K562 (cell line): ENCODE measurements at regions not wholly inside any gene's neighbourhood (a gene's known extent, or its start where the extent isn't known, plus 50 kb on each side); places are given as distances from the start of the nearest gene placed in this dataset.

Experiments
- BCL6 ChIP-seq: fragments of 250-450 bp; sonication (Bioruptor Pico); IDR thresholded peaks from 2 replicates; pipeline ENCODE4 v1.4.0; 2020
- CBFB ChIP-seq: sonication (generic); formaldehyde crosslinking; IDR thresholded peaks from 2 replicates; pipeline ENCODE4 v1.4.0; 2020; ENCODE audit warnings: mild to moderate bottlenecking, missing genetic modification reagents
- DDX20 ChIP-seq: fragments of 450-650 bp; IDR thresholded peaks from 2 replicates; pipeline ENCODE4 v1.6.1; 2016; ENCODE audit warnings: missing genetic modification characterization, low read depth, mild to moderate bottlenecking, missing compliant biosample characterization, moderate library complexity
- FOXK2 ChIP-seq, 2 experiments: fragments of 450-650 bp; IDR thresholded peaks in 1 of 2; conservative IDR thresholded peaks in 1 of 2; 2 replicates each; pipeline ENCODE4 v1.6.1; 2016; ENCODE audit warnings: low read depth in 2 of 2, mild to moderate bottlenecking in 1 of 2
- HIVEP1 ChIP-seq: fragments of 250-450 bp; sonication (Bioruptor Pico); IDR thresholded peaks from 2 replicates; pipeline ENCODE4 v1.4.0; 2020; ENCODE audit warnings: mild to moderate bottlenecking
- JUNB ChIP-seq: fragments of 450-650 bp; formaldehyde crosslinking; conservative IDR thresholded peaks from 2 replicates; pipeline ENCODE4 v1.4.0; 2020; ENCODE audit warnings: mild to moderate bottlenecking
- MTA1 ChIP-seq: fragments of 450-650 bp; IDR thresholded peaks from 2 replicates; pipeline ENCODE4 v1.6.1; 2017; ENCODE audit warnings: borderline replicate concordance
- POLR2AphosphoS5 ChIP-seq: IDR thresholded peaks from 2 replicates; pipeline ENCODE4 v1.6.1; 2011; ENCODE audit warnings: mild to moderate bottlenecking, low read depth, low read length, moderate library complexity; ENCODE audit not compliant: control insufficient read depth, insufficient read depth
- POU5F1 ChIP-seq: fragments of 150-350 bp; IDR thresholded peaks from 2 replicates; pipeline ENCODE4 v1.6.1; 2014; ENCODE audit warnings: borderline replicate concordance, low read length, low read depth, mild to moderate bottlenecking; ENCODE audit not compliant: partially characterized antibody
- RCOR1 ChIP-seq, 2 experiments: IDR thresholded peaks; 2 replicates each; pipeline ENCODE4 v1.6.1; 2012; ENCODE audit warnings: low read depth in 2 of 2, low read length in 2 of 2, borderline replicate concordance in 1 of 2, improper control_type of control experiment in 1 of 2
- TSC22D4 ChIP-seq: fragments of 450-650 bp; IDR thresholded peaks from 2 replicates; pipeline ENCODE4 v1.6.1; 2016; ENCODE audit warnings: missing genetic modification characterization, missing biosample characterization, control low read depth
- ZNF165 ChIP-seq: fragments of 250-450 bp; sonication (Bioruptor Pico); IDR thresholded peaks from 2 replicates; pipeline ENCODE4 v1.4.0; 2020; ENCODE audit warnings: borderline replicate concordance
- ZNF282 ChIP-seq: sonication (generic); formaldehyde crosslinking; IDR thresholded peaks from 2 replicates; pipeline ENCODE4 v1.8.1; 2023; ENCODE audit warnings: missing genetic modification reagents
- ZNF347 ChIP-seq: fragments of 450-650 bp; formaldehyde crosslinking; IDR thresholded peaks from 2 replicates; pipeline ENCODE4 v1.4.0; 2020; ENCODE audit warnings: low read depth, mild to moderate bottlenecking, moderate library complexity
- TF ChIP-seq, protein P1 (sequence below): fragments of 450-650 bp; IDR thresholded peaks from 2 replicates; pipeline ENCODE4 v1.6.1; 2017; ENCODE audit warnings: antibody characterized with exemption, mild to moderate bottlenecking
- TF ChIP-seq, protein P2 (sequence below): fragments of 450-650 bp; formaldehyde crosslinking; IDR thresholded peaks from 2 replicates; pipeline ENCODE4 v1.4.0; 2020; ENCODE audit warnings: mild to moderate bottlenecking, moderate library complexity
- TF ChIP-seq, protein P3 (sequence below): fragments of 450-650 bp; conservative IDR thresholded peaks from 2 replicates; pipeline ENCODE4 v1.6.1; 2016; ENCODE audit warnings: missing genetic modification characterization, low read depth, mild to moderate bottlenecking, missing compliant biosample characterization, moderate library complexity
- TF ChIP-seq, protein P4 (sequence below), 2 experiments: fragments of 250-450 bp in 1 of 2; fragments of 450-650 bp in 1 of 2; sonication (Bioruptor Pico) in 1 of 2; IDR thresholded peaks; 2 replicates each; pipeline versions ENCODE4 v1.6.1 to v1.8.0; 2016 to 2021; ENCODE audit warnings: mild to moderate bottlenecking in 2 of 2, moderate library complexity in 2 of 2, missing compliant biosample characterization in 1 of 2, missing genetic modification characterization in 1 of 2
- TF ChIP-seq, protein P5 (sequence below): sonication (generic); formaldehyde crosslinking; IDR thresholded peaks from 2 replicates; pipeline ENCODE4 v1.9.0; 2022; ENCODE audit warnings: mild to moderate bottlenecking, missing genetic modification reagents

DNA sequence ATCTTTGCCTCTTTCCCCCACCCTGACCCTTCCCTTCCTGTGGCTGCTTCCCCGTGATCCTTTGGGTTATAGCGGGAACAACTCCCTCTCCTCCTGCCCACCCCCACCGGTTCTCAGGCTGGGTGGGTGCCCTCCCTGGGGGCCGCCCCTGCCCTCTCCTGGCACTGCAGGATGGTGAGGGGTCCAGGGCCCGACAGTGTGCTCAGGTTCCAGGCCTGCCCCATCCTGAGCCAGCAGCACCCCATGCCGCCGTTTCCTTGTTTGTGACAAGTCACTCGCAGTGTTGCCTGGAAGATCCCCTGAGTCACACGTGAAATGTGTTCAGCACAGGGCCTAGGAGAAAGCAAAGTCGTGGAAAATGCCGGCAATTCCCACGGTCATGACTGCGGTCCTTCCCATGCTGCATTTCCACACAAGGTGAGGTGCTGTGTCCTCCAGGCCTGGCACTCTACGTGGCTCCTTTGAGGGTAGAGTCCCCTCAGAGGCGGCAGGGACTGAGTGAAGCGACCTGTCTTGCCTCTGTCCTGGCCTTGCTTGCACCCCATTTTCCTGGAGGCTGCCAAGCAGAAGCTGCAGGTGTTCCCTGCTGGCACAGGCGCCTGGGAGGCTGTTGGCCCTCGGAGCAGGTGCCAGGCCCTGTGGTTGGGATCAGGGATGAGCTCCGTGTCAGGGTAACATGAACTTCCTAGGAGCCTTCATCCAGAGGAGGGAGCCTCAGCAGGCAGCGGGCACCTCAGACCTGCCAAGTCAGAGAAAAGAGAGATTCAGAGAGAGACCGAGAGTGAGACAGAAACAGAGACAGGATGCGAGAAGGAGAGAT is 80.5 kb upstream of the LINC01488 start (continued):
- TF ChIP-seq, protein P1, sequence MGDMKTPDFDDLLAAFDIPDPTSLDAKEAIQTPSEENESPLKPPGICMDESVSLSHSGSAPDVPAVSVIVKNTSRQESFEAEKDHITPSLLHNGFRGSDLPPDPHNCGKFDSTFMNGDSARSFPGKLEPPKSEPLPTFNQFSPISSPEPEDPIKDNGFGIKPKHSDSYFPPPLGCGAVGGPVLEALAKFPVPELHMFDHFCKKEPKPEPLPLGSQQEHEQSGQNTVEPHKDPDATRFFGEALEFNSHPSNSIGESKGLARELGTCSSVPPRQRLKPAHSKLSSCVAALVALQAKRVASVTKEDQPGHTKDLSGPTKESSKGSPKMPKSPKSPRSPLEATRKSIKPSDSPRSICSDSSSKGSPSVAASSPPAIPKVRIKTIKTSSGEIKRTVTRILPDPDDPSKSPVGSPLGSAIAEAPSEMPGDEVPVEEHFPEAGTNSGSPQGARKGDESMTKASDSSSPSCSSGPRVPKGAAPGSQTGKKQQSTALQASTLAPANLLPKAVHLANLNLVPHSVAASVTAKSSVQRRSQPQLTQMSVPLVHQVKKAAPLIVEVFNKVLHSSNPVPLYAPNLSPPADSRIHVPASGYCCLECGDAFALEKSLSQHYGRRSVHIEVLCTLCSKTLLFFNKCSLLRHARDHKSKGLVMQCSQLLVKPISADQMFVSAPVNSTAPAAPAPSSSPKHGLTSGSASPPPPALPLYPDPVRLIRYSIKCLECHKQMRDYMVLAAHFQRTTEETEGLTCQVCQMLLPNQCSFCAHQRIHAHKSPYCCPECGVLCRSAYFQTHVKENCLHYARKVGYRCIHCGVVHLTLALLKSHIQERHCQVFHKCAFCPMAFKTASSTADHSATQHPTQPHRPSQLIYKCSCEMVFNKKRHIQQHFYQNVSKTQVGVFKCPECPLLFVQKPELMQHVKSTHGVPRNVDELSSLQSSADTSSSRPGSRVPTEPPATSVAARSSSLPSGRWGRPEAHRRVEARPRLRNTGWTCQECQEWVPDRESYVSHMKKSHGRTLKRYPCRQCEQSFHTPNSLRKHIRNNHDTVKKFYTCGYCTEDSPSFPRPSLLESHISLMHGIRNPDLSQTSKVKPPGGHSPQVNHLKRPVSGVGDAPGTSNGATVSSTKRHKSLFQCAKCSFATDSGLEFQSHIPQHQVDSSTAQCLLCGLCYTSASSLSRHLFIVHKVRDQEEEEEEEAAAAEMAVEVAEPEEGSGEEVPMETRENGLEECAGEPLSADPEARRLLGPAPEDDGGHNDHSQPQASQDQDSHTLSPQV = peak; percentile 71
- TF ChIP-seq ZNF165 (CRISPR knock-in tag) (peak; percentile 60; the same call in 1 of the 2 replicates), ZNF282 (no peak), HIVEP1 (CRISPR knock-in tag) (no peak), JUNB (no peak), BCL6 (no peak), ZNF347 (CRISPR knock-in tag) (no peak), MTA1 (no peak), DDX20 (tag) (no peak), RCOR1 (IDR thresholded peaks at IDR 0.05; ENCODE audit: borderline replicate concordance in 1 of 2, low read depth in 2 of 2, low read length in 2 of 2) (no peak), TSC22D4 (tag) (no peak), POLR2AphosphoS5 (no peak), FOXK2 (conservative IDR thresholded peaks at IDR 0.05 in 1 of 2, IDR thresholded peaks at IDR 0.05 in 1 of 2; ENCODE audit: low read depth in 2 of 2) (no peak), POU5F1 (no peak), CBFB (CRISPR knock-in tag) (0 out of 2 replicates have a peak, but pooled peaks have one; percentile 18)
- TF ChIP-seq, protein P2, sequence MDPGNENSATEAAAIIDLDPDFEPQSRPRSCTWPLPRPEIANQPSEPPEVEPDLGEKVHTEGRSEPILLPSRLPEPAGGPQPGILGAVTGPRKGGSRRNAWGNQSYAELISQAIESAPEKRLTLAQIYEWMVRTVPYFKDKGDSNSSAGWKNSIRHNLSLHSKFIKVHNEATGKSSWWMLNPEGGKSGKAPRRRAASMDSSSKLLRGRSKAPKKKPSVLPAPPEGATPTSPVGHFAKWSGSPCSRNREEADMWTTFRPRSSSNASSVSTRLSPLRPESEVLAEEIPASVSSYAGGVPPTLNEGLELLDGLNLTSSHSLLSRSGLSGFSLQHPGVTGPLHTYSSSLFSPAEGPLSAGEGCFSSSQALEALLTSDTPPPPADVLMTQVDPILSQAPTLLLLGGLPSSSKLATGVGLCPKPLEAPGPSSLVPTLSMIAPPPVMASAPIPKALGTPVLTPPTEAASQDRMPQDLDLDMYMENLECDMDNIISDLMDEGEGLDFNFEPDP = 0 out of 2 replicates have a peak, but pooled peaks have one; percentile 35
- TF ChIP-seq, protein P3, sequence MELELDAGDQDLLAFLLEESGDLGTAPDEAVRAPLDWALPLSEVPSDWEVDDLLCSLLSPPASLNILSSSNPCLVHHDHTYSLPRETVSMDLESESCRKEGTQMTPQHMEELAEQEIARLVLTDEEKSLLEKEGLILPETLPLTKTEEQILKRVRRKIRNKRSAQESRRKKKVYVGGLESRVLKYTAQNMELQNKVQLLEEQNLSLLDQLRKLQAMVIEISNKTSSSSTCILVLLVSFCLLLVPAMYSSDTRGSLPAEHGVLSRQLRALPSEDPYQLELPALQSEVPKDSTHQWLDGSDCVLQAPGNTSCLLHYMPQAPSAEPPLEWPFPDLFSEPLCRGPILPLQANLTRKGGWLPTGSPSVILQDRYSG = peak; percentile 33; the same call in 1 of the 2 replicates
- TF ChIP-seq, protein P4, sequence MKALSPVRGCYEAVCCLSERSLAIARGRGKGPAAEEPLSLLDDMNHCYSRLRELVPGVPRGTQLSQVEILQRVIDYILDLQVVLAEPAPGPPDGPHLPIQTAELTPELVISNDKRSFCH (CRISPR knock-in tag; IDR thresholded peaks at IDR 0.05) = no peak
- TF ChIP-seq, protein P4 (tag; IDR thresholded peaks at IDR 0.05) = peak; percentile 40; the same call in 1 of the 2 replicates
- TF ChIP-seq, protein P5, sequence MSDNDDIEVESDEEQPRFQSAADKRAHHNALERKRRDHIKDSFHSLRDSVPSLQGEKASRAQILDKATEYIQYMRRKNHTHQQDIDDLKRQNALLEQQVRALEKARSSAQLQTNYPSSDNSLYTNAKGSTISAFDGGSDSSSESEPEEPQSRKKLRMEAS (CRISPR knock-in tag) = peak; percentile 59
